HG02798 (cell line): ENCODE measurements at regions not wholly inside any gene's neighbourhood (a gene's known extent, or its start where the extent isn't known, plus 50 kb on each side); places are given as distances from the start of the nearest gene placed in this dataset.
A peak's percentile ranks its signal among the peaks of the same experiment; 100 is the strongest.

Experiments used
- ATAC-seq: cut with Tn5 transposase; IDR thresholded peaks from one replicate; pipeline ENCODE4 v1.9.1; 2021; ENCODE audit warnings: mild to moderate bottlenecking; ENCODE audit not compliant: unreplicated experiment, poor library complexity

DNA sequence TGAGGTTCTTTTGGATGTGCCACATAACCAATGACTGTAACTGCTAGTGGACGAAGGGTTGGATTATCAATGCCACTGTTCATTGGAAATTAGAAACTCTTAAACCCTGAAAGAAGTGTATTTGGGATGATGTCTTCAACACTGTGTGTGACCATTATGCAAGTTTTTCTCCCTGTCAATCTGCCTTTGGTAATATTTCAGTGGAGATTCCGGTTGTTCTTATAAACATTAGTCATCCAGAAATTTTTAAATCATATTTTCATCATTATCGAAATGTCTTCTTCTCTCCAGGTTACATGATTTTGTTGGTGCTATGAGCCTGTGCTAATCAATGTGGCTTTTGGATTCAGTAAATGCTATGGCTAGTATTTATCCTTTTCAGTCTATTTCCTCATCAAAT lies 61.7 kb upstream of the KLF6 start:
- no peak for ATAC-seq

- no peak for ATAC-seq
These were observed 59.5 kb upstream of the KLF6 start for GRCh38 chr10:3844491-3845025.

- ATAC-seq, result no peak
These were observed 53.7 kb upstream of the KLF6 start for GRCh38 chr10:3838460-3839437.

DNA sequence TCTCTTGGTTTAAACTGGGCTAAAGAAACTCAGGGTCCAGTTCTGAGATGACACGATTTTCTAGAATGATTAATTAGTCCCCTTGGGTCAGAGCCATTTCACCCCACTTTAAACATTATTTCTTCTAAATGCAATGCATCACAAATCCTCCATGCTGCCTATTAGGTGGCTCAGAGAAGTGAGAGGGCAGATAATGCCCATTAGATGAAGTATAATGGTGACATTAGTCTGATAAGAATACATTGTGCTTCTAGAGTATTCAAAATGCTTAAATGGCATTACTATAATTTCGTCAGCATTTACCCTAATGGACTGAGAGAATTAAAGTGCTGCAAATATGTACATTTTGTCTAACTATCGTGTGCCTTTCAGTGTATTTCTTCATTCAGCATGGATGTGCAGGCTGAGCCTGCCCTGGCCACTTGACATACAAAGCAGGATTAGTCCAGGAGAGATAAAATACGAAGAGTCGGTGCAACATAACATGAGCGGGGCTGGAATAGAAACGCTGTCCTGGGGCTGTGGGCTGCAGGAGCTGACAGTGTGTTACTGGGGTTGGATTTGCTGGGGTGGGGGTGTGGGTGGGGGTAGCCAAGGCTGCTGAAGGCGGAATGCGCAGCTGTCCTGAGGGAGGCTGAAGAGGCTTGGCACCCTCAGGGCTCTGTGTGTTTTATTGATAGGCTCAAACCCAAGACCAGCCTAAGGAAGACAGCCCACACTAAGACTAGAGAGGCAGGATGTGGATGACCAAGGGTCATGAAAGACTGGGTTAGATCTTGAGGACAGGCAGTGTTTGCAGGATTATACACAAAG lies 52.8 kb upstream of the KLF6 start:
- ATAC-seq, result no peak

DNA sequence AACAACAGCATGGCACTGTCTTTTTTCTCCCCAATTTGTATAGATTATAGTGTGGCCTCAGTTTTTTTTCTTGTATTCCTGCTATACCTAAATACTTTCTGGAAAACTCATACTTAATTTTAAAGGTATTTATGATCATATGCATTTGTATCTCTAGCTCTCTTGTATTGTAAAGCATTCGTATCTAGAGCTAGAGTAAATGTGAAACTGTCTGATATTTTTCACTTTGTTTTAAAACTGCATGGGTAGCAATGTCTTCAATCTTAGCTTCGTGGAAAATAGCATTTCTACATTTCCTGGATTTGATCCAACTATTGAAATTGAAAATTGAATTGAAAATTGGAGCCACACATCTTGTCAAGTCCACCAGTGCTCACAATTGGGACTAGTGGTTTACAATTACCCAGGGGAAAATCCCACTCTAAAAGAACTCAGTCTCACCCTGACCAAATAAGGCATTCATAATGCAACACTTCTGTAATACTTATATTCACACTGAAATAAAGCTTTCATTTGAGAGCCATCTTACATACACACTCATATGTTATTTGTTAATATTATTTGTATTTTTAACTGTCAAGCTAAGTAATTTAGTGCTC lies 51.3 kb upstream of the KLF6 start:
- ATAC-seq, result peak; percentile 71

DNA sequence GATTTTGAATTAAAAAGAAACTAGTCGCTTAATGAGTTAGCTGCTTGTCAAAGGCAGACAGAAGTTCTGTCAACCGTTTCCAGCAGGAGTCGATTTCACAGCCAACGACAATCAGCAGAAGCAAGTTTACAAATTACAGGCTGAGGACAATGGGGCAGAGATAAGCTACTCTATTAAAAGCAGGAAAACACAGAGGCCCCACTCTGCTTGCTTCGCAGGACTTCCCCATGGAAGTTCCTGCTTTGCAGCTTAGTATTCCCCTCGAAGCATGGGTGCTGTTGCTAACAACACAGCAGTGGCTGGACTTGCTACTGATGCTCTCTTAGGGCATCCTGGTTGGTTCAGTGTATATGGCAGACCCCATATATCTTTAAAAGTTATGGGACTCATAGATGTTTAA lies 50.8 kb upstream of the KLF6 start:
- ATAC-seq, result peak; percentile 43

GRCh38 chr10:3834947-3835346 lies 49.9 kb upstream of the KLF6 start:
- ATAC-seq, result no peak
